HG02571 (cell line): ENCODE measurements at regions not wholly inside any gene's neighbourhood (a gene's known extent, or its start where the extent isn't known, plus 50 kb on each side); places are given as distances from the start of the nearest gene placed in this dataset.

Experiments
- ATAC-seq: cut with Tn5 transposase; IDR thresholded peaks from one replicate; pipeline ENCODE4 v1.9.1; 2021; ENCODE audit warnings: mild to moderate bottlenecking, moderate library complexity; ENCODE audit not compliant: unreplicated experiment

- no peak for ATAC-seq
These were observed 280.9 kb downstream of the NSG2 start for GRCh38 chr5:174326372-174326771.

GRCh38 chr5:174327317-174327864 is 281.9 kb downstream of the NSG2 start:
- ATAC-seq, result no peak

DNA sequence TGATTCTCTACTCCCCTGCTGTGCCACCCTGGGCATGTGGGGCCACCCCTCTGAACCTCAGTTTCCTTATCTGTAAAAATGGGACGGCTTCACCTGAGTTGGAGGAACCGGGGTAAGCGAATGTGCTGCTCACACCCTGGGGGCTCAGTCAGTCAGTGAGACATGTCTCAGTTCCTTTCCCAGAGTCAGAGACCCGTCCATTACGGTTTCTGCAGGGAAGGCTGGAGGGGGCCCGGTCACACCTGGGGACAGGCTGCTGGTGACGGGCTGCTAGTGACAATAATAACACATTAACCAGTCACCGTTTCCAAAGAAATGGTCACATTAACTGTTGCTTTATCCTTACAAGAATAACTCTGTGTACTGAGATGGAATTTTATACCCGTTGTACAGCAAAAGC is 282.4 kb downstream of the NSG2 start:
- ATAC-seq, result no peak

GRCh38 chr5:174328631-174329299 is 283.3 kb downstream of the NSG2 start:
- ATAC-seq, result no peak

- ATAC-seq, result no peak
These were observed 284.2 kb downstream of the NSG2 start for GRCh38 chr5:174329738-174330137.

- ATAC-seq, result no peak
These were observed 290.3 kb downstream of the NSG2 start for GRCh38 chr5:174335682-174336364.

GRCh38 chr5:174336479-174336878 is 291.0 kb downstream of the NSG2 start:
- no peak for ATAC-seq

- no peak for ATAC-seq
These were observed 292.0 kb downstream of the NSG2 start for GRCh38 chr5:174337276-174338184.

- ATAC-seq, result no peak
These were observed 292.9 kb downstream of the NSG2 start for GRCh38 chr5:174338185-174339010.

DNA sequence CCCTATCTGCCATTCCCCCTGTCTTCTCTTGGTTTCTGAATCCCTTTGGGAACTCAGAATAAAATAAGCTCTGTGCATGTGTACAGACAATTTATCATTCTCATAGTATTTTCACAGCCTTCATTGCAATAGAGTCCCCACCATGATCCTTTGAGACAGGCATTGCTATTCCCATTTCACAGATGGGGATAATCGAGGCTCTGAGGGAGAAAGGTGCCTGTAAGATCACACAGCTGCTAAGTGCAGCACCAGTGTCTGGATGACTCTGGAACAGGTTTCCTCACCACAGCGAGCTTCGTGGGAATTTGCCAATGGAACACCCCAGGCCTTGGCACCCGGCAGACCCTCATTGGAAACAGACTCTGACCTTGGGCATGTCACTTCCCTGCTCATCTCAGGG is 293.6 kb downstream of the NSG2 start:
- no peak for ATAC-seq

GRCh38 chr5:174340226-174340625 is 294.7 kb downstream of the NSG2 start:
- ATAC-seq, result no peak

DNA sequence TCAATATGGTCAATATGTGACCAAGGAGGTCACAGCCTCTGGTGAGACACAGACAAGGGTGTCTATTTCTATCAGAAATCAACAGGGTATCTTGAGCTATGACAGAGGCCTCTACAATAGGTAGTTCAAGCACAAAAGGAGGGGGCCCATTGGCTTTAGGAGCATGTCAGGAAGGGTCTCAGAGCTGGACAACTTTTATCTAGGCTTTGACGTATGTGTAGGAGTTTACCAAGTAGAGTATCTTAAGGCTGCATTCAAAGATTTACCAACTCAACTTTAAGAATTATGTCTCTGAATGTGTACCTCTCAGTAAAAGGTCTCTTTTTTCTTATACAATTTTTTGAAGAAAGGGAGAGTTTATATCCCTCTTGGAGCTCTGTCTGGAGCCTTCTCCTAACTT is 297.2 kb downstream of the NSG2 start:
- no peak for ATAC-seq

GRCh38 chr5:174343826-174344225 is 298.3 kb downstream of the NSG2 start:
- no peak for ATAC-seq

DNA sequence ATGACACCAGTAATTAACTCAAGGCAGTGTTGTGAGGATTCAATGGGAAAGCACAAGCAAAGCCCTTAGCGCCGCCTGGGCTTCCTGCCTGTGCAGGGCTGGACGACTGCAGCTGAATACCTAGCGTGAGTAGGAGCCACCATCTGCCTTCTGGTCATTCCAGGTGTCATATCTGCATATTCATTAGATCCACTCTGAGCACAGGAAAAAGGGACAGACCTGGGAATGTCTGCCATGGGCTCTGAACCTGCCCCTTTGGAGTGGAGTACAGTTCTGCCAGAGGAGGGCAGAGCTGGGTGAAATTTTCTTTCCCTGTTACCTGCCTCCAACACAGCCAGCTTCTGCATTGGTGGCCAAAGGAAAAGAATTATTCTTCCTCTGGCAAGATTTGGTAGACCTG is 298.8 kb downstream of the NSG2 start:
- no peak for ATAC-seq

DNA sequence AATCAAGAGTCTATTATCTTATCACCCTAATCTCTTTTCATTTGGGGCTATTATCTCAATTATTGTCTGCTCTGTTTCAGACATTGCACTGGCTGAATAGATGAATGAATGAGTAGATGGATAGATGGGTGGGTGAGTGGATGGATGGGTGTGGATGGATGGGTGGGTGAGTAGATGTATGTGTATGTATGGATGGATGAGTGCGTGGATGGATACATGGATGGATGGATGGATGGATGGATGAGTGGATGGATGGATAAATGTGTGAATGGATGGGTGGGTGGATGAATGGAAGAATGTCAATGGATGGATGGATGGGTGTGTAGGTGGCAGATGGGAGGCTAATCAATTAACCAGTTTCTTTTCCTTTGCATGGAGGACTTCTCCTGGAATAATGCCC is 301.7 kb downstream of the NSG2 start:
- ATAC-seq, result no peak

DNA sequence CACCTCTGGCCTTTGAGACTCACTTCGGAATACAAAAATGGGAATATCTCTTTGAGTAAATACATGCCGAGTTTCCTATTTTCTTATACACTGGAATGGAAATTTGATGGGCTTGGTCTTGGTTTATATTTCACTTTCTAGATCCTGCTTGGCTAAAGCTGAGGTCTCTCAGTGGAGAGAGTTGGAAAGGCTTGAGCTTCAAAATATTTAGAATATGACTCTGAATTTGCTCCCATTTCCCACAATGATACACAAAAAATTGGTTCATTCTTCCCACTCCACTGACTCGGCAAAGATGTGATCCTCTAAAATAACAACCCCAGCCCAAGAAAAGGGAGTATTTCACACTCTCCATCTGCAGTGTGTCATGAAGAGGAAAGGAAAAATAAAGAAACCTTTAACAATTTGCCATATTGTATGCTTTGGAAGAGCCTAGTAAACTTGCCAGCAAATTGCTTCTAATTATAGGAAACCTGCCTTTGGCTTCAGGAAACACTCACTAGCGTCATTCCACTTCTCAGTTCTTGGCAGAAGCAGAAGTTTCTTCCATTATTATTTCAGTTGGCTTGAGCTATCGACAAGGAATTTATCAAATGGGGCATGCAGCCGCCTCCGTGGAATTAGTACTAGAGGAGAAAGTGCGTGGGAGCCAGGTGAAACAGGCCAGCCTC is 302.9 kb downstream of the NSG2 start:
- no peak for ATAC-seq

GRCh38 chr5:174352681-174353080 is 307.2 kb downstream of the NSG2 start:
- ATAC-seq, result no peak

DNA sequence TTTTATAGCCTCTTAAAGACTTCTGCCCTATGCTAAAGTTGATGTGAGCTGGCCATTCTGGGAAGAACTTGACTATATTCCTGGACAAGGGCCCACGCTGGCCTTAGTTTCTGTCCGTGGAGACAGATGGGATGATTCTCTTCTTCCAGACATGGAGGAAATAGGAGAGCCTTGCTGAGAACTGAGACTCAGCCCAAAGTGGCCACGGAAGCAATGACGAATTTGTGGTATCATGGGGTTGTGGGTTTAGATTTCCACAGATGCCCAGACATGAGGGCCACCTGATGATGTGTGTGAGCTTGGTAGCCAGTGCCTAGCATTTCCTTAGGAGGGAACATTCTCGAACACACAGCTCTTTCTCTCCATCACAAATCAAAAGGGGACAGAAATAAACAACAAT is 309.1 kb downstream of the NSG2 start:
- ATAC-seq, result no peak

GRCh38 chr5:174355208-174355612 is 309.7 kb downstream of the NSG2 start:
- ATAC-seq, result no peak

DNA sequence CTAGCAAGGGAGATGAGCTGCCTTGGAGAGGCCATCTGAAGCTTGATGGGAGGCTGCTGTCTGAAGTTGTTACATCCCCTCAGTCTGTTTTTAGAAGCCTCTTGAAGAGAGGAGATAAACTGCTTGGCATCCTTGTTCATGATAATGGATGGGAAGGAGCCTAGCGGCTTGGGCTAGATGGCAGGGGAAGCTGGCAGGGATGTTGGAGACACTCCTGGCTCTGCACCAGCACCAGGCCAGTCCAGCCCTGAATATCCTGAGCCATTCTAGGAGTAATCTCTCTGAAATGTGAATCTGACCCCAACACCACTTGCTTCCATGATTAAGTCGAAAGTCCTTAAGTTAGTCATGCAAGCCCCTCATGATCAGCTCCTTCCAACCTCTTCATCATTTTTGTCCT is 310.5 kb downstream of the NSG2 start:
- no peak for ATAC-seq
